ENCODE measurements at regions not wholly inside any gene's neighbourhood (a gene's known extent, or its start where the extent isn't known, plus 50 kb on each side); places are given as distances from the start of the nearest gene placed in this dataset.

- Histone ChIP-seq H3K4me3 (ENCODE audit: low read length) (no peak overlapping the region), H3K27ac (ENCODE audit: low read length) (no peak overlapping the region), H3K4me1 (ENCODE audit: control insufficient read depth, insufficient read depth, low read length) (no peaks in the 10 kb centered on the region), H3K9me3 (ENCODE audit: control insufficient read depth, low read length) (peaks cover 6% of the 10 kb centered on the region), H3K27me3 (ENCODE audit: control insufficient read depth, insufficient read depth) (no peaks in the 10 kb centered on the region)
- ATAC-seq (no peak), DNase-seq (no peak)
- 50% methylated on average over 4 of the region's 4 CpGs for WGBS
- intact Hi-C loops (cut with DNase I): loop anchor here (5.0 to 10.0 kb wide), 6 partner anchors 133 to 995 kb away; partner anchors contain the start of gene PROX1 (in 1 of the 4)
These were observed 132.4 kb downstream of the PROX1 start for GRCh38 chr1:214120191-214120590.

- 77% methylated on average over 6 of the region's 6 CpGs for WGBS
- intact Hi-C loops (cut with DNase I): loop anchor here (5.0 to 10.0 kb wide), 6 partner anchors 134 to 996 kb away; partner anchors contain the start of gene PROX1 (in 1 of the 4)
- Histone ChIP-seq H3K4me3 (ENCODE audit: low read length) (no peak overlapping the region), H3K27ac (ENCODE audit: low read length) (no peak overlapping the region), H3K9me3 (ENCODE audit: control insufficient read depth, low read length) (peaks cover 6% of the 10 kb centered on the region), H3K4me1 (ENCODE audit: control insufficient read depth, insufficient read depth, low read length) (no peaks in the 10 kb centered on the region), H3K27me3 (ENCODE audit: control insufficient read depth, insufficient read depth) (no peaks in the 10 kb centered on the region)
- ATAC-seq (no peak), DNase-seq (no peak)
These were observed 133.2 kb downstream of the PROX1 start for GRCh38 chr1:214120951-214121350.

GRCh38 chr1:214122110-214122509 is 134.3 kb downstream of the PROX1 start:
- Histone ChIP-seq H3K27me3 (ENCODE audit: control insufficient read depth, insufficient read depth) (no peaks in the 10 kb centered on the region), H3K27ac (ENCODE audit: low read length) (no peak overlapping the region), H3K4me3 (ENCODE audit: low read length) (no peak overlapping the region), H3K9me3 (ENCODE audit: control insufficient read depth, low read length) (peaks cover 6% of the 10 kb centered on the region), H3K4me1 (ENCODE audit: control insufficient read depth, insufficient read depth, low read length) (no peaks in the 10 kb centered on the region)
- intact Hi-C loops (cut with DNase I): loop anchor here (5.0 to 10.0 kb wide), 6 partner anchors 135 to 997 kb away; partner anchors contain the start of gene PROX1 (in 1 of the 4)
- DNase-seq (no peak), ATAC-seq (peak in 1 of 2 donors; percentile 20)
- 96% methylated on average over 6 of the region's 6 CpGs for WGBS

- Histone ChIP-seq H3K4me1 (ENCODE audit: control insufficient read depth, insufficient read depth, low read length) (no peaks in the 10 kb centered on the region), H3K27ac (ENCODE audit: low read length) (no peak overlapping the region), H3K4me3 (ENCODE audit: low read length) (no peak overlapping the region), H3K9me3 (ENCODE audit: control insufficient read depth, low read length) (peaks cover under 1% of the 10 kb centered on the region), H3K27me3 (ENCODE audit: control insufficient read depth, insufficient read depth) (no peaks in the 10 kb centered on the region)
- 5% methylated on average over 7 of the region's 7 CpGs for WGBS
- DNase-seq: peak in 1 of 3 donors; percentile 22
- intact Hi-C loops (cut with DNase I): loop anchor here (5.0 to 10.0 kb wide), 6 partner anchors 136 to 998 kb away; partner anchors contain the start of gene PROX1 (in 1 of the 4)
- ATAC-seq: peak; percentile 84 to 92
These were observed 135.4 kb downstream of the PROX1 start for GRCh38 chr1:214123061-214123784.

GRCh38 chr1:214124281-214124805 is 136.6 kb downstream of the PROX1 start:
- intact Hi-C loops (cut with DNase I): loop anchor here (5.0 to 10.0 kb wide), 6 partner anchors 137 to 1000 kb away; partner anchors contain the start of gene PROX1 (in 1 of the 4)
- Histone ChIP-seq H3K4me1 (ENCODE audit: control insufficient read depth, insufficient read depth, low read length) (no peaks in the 10 kb centered on the region), H3K27me3 (ENCODE audit: control insufficient read depth, insufficient read depth) (no peaks in the 10 kb centered on the region), H3K4me3 (ENCODE audit: low read length) (no peak overlapping the region), H3K9me3 (ENCODE audit: control insufficient read depth, low read length) (no peaks in the 10 kb centered on the region), H3K27ac (ENCODE audit: low read length) (no peak overlapping the region)
- ATAC-seq (peak in 1 of 2 donors; percentile 62), DNase-seq (no peak)
- 60% methylated on average over 7 of the region's 7 CpGs for WGBS

GRCh38 chr1:214124915-214125314 is 137.1 kb downstream of the PROX1 start:
- H3K4me1 ChIP-seq (ENCODE audit: control insufficient read depth, insufficient read depth, low read length): no peaks in the 10 kb centered on the region
- no peak for DNase-seq
- H3K9me3 ChIP-seq (ENCODE audit: control insufficient read depth, low read length): no peaks in the 10 kb centered on the region
- intact Hi-C loops (cut with DNase I): loop anchor here (5.0 to 10.0 kb wide), 6 partner anchors 138 to 1000 kb away; partner anchors contain the start of gene PROX1 (in 1 of the 4)
- H3K27me3 ChIP-seq (ENCODE audit: control insufficient read depth, insufficient read depth): no peaks in the 10 kb centered on the region
- WGBS: 68% methylated on average over 4 of the region's 4 CpGs
- H3K4me3 ChIP-seq (ENCODE audit: low read length): no peak overlapping the region
- H3K27ac ChIP-seq (ENCODE audit: low read length): no peak overlapping the region
- ATAC-seq: no peak

- DNase-seq: no peak
- no peak for ATAC-seq
- H3K4me3 ChIP-seq (ENCODE audit: low read length): no peak overlapping the region
- WGBS: 67% methylated on average over 1 of the region's 1 CpG
- no peaks in the 10 kb centered on the region for H3K9me3 ChIP-seq (ENCODE audit: control insufficient read depth, low read length)
- intact Hi-C loops (cut with DNase I): loop anchor here in 2 of 4 donors (10.0 kb wide), 3 partner anchors 751 to 1001 kb away; no protein-coding TSS in a partner anchor
- no peaks in the 10 kb centered on the region for H3K4me1 ChIP-seq (ENCODE audit: control insufficient read depth, insufficient read depth, low read length)
- H3K27me3 ChIP-seq (ENCODE audit: control insufficient read depth, insufficient read depth): no peaks in the 10 kb centered on the region
- no peak overlapping the region for H3K27ac ChIP-seq (ENCODE audit: low read length)
These were observed 138.0 kb downstream of the PROX1 start for GRCh38 chr1:214125819-214126218.

GRCh38 chr1:214126697-214127146 is 138.9 kb downstream of the PROX1 start:
- no peak for DNase-seq
- Histone ChIP-seq H3K4me1 (ENCODE audit: control insufficient read depth, insufficient read depth, low read length) (no peaks in the 10 kb centered on the region), H3K27me3 (ENCODE audit: control insufficient read depth, insufficient read depth) (no peaks in the 10 kb centered on the region), H3K9me3 (ENCODE audit: control insufficient read depth, low read length) (no peaks in the 10 kb centered on the region), H3K4me3 (ENCODE audit: low read length) (no peak overlapping the region), H3K27ac (ENCODE audit: low read length) (no peak overlapping the region)
- intact Hi-C loops (cut with DNase I): loop anchor here in 2 of 4 donors (10.0 kb wide), 3 partner anchors 752 to 1002 kb away; no protein-coding TSS in a partner anchor
- whole genome bisulfite sequencing: 86% methylated on average over 2 of the region's 2 CpGs
- ATAC-seq: no peak

GRCh38 chr1:214127705-214128104 is 139.9 kb downstream of the PROX1 start:
- intact Hi-C loops (cut with DNase I): loop anchor here in 2 of 4 donors (10.0 kb wide), 3 partner anchors 753 to 1003 kb away; no protein-coding TSS in a partner anchor
- Histone ChIP-seq H3K9me3 (ENCODE audit: control insufficient read depth, low read length) (no peaks in the 10 kb centered on the region), H3K27ac (ENCODE audit: low read length) (no peak overlapping the region), H3K4me1 (ENCODE audit: control insufficient read depth, insufficient read depth, low read length) (no peaks in the 10 kb centered on the region), H3K4me3 (ENCODE audit: low read length) (no peak overlapping the region), H3K27me3 (ENCODE audit: control insufficient read depth, insufficient read depth) (no peaks in the 10 kb centered on the region)
- DNase-seq (no peak), ATAC-seq (no peak)
- 92% methylated on average over 4 of the region's 4 CpGs for WGBS

GRCh38 chr1:214135886-214136285 is 145.1 kb upstream of the SMYD2 start:
- 67% methylated on average over 7 of the region's 7 CpGs for WGBS
- H3K27me3 ChIP-seq (ENCODE audit: control insufficient read depth, insufficient read depth): no peaks in the 10 kb centered on the region
- H3K4me1 ChIP-seq (ENCODE audit: control insufficient read depth, insufficient read depth, low read length): no peaks in the 10 kb centered on the region
- no peak for ATAC-seq
- no peak overlapping the region for H3K4me3 ChIP-seq (ENCODE audit: low read length)
- H3K9me3 ChIP-seq (ENCODE audit: control insufficient read depth, low read length): no peaks in the 10 kb centered on the region
- intact Hi-C loops (cut with DNase I): no loop called here
- H3K27ac ChIP-seq (ENCODE audit: low read length): no peak overlapping the region
- DNase-seq: no peak

- Histone ChIP-seq H3K4me3 (ENCODE audit: low read length) (no peak overlapping the region), H3K27ac (ENCODE audit: low read length) (no peak overlapping the region), H3K27me3 (ENCODE audit: control insufficient read depth, insufficient read depth) (no peaks in the 10 kb centered on the region), H3K9me3 (ENCODE audit: control insufficient read depth, low read length) (no peaks in the 10 kb centered on the region), H3K4me1 (ENCODE audit: control insufficient read depth, insufficient read depth, low read length) (no peaks in the 10 kb centered on the region)
- 56% methylated on average over 8 of the region's 8 CpGs for WGBS
- intact Hi-C loops (cut with DNase I): no loop called here
- DNase-seq: no peak
- ATAC-seq: no peak
These were observed 144.5 kb upstream of the SMYD2 start for GRCh38 chr1:214136324-214136919.
